ENCODE measurements at regions not wholly inside any gene's neighbourhood (a gene's known extent, or its start where the extent isn't known, plus 50 kb on each side); places are given as distances from the start of the nearest gene placed in this dataset.
"Not testable (repeated sequence)": the region's sequence is repeated elsewhere in the genome, so short reads cannot be mapped to it uniquely, and the experiment has no call there.

DNA sequence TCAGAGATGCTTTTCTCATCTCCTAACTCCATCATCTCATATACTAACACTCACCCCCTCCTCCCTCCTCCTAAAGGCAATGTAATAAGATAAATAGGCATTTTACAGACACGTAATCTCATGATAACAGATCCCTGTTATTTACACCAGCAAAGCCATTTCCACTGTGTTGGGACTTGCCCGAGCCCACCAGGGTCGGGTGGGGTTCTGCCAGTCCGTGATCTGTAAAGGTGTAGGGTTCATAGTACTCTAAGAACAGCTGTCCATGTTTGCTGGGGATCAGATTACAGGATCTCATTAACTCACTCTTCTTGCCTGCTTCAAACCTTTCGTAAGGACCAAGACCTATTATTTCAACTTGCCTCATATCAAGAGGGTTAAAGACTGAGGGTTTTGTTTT is 172.4 kb downstream of the FZD1 start:
- intact Hi-C loops (cut with micrococcal nuclease; ENCODE audit: unreplicated experiment), result no loop called here
- Histone ChIP-seq H4K20me1 (ENCODE audit: control insufficient read depth, insufficient read depth) (no peaks in the 10 kb centered on the region), H3K9me3 (replicated peaks; ENCODE audit: control insufficient read depth, insufficient read depth, low read length) (no peaks in the 10 kb centered on the region), H2AFZ (ENCODE audit: control insufficient read depth, low read depth, low read length) (no peak overlapping the region), H3K27me3 (replicated peaks in 1 of 2; ENCODE audit: control insufficient read depth in 2 of 2, insufficient read depth in 2 of 2, low read length in 1 of 2) (no peaks in the 10 kb centered on the region), H3K27ac (ENCODE audit: control insufficient read depth, insufficient read depth) (no peak overlapping the region), H3K4me2 (ENCODE audit: control insufficient read depth, insufficient read depth) (no peak overlapping the region), H3K4me1 (ENCODE audit: control insufficient read depth, insufficient read depth, low read length) (no peaks in the 10 kb centered on the region), H3K4me3 (no peak overlapping the region), H3K79me2 (ENCODE audit: control insufficient read depth, insufficient read depth, low read length) (no peaks in the 10 kb centered on the region), H3K9ac (ENCODE audit: control insufficient read depth, insufficient read depth, low read length) (no peak overlapping the region), H3K36me3 (ENCODE audit: control insufficient read depth in 2 of 2, insufficient read depth in 2 of 2, low read length in 1 of 2) (no peaks in the 10 kb centered on the region)
- ChIA-PET RAD21 (ENCODE audit: unreplicated experiment) (no interaction called here), SMC1A (ENCODE audit: uncharacterized antibody, unreplicated experiment) (no interaction called here), POLR2A (no interaction called here), CTCF (no interaction called here)
- FAIRE-seq, result no peak
- DNase-seq (ENCODE audit: low read depth, low spot score), result no peak
- no TSS peak for BruUV-seq (replicated peaks)
- ATAC-seq, result no peak
- TF ChIP-seq CBX3 (IDR thresholded peaks at IDR 0.05; ENCODE audit: borderline replicate concordance, low read depth) (no peak), RAD51 (IDR thresholded peaks at IDR 0.05) (no peak), POLR2AphosphoS2 (IDR thresholded peaks at IDR 0.05; ENCODE audit: low read depth, low read length) (no peak), JUND (IDR thresholded peaks at IDR 0.05; ENCODE audit: low read depth, low read length) (no peak), STAT3 (IDR thresholded peaks at IDR 0.05; ENCODE audit: low read depth, low read length) (no peak), ETV6 (conservative IDR thresholded peaks at IDR 0.05 in 1 of 2, IDR thresholded peaks at IDR 0.05 in 1 of 2; ENCODE audit: borderline replicate concordance in 1 of 2, low read depth in 1 of 2) (no peak), IKZF1 (conservative IDR thresholded peaks at IDR 0.05) (no peak), LARP7 (IDR thresholded peaks at IDR 0.05) (no peak), DPF2 (IDR thresholded peaks at IDR 0.05) (no peak), MEF2A (IDR thresholded peaks at IDR 0.05; ENCODE audit: insufficient read depth, low read depth, low read length) (no peak), ZZZ3 (IDR thresholded peaks at IDR 0.05; ENCODE audit: control insufficient read depth, insufficient read length, low read depth) (no peak), TARDBP (IDR thresholded peaks at IDR 0.05; ENCODE audit: borderline replicate concordance) (no peak)
- TF ChIP-seq, protein P1, sequence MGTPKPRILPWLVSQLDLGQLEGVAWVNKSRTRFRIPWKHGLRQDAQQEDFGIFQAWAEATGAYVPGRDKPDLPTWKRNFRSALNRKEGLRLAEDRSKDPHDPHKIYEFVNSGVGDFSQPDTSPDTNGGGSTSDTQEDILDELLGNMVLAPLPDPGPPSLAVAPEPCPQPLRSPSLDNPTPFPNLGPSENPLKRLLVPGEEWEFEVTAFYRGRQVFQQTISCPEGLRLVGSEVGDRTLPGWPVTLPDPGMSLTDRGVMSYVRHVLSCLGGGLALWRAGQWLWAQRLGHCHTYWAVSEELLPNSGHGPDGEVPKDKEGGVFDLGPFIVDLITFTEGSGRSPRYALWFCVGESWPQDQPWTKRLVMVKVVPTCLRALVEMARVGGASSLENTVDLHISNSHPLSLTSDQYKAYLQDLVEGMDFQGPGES (IDR thresholded peaks at IDR 0.05), result no peak
- 12% methylated on average over 5 of the region's 5 CpGs for WGBS (ENCODE audit: insufficient coverage, insufficient replicate concordance, low lambda C conversion rate, missing lambda C conversion rate)
- in situ Hi-C loops (cut with MboI), result no loop called here

DNA sequence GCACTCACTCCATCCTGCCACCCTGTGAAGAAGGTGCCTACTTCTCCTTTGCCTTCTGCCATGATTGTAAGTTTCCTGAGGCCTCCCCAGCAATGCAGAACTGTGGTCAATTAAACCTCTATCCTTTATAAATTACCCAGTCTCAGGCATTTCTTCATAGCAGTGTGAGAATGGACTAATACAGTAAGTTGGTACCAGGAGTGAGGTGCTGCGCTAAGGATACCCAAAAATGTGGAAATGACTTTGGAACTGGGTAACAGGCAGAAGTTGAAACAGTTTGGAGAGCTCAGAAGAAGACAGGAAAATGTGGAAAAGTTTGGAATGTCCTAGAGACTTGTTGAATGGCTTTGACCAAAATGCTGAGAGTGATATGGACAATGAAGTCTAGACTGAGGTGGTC is 176.0 kb downstream of the FZD1 start:
- H3K9ac ChIP-seq (ENCODE audit: control insufficient read depth, insufficient read depth, low read length); H3K79me2 ChIP-seq (ENCODE audit: control insufficient read depth, insufficient read depth, low read length); ATAC-seq; CTCF ChIA-PET; in situ Hi-C loops (cut with MboI); H3K4me1 ChIP-seq (ENCODE audit: control insufficient read depth, insufficient read depth, low read length); DNase-seq (ENCODE audit: low read depth, low spot score); H3K9me3 ChIP-seq (replicated peaks; ENCODE audit: control insufficient read depth, insufficient read depth, low read length); H3K27me3 ChIP-seq (replicated peaks in 1 of 2; ENCODE audit: control insufficient read depth in 2 of 2, insufficient read depth in 2 of 2, low read length in 1 of 2); POLR2A ChIA-PET; intact Hi-C loops (cut with micrococcal nuclease; ENCODE audit: unreplicated experiment); H3K27ac ChIP-seq (ENCODE audit: control insufficient read depth, insufficient read depth); H2AFZ ChIP-seq (ENCODE audit: control insufficient read depth, low read depth, low read length); H3K4me2 ChIP-seq (ENCODE audit: control insufficient read depth, insufficient read depth); SMC1A ChIA-PET (ENCODE audit: uncharacterized antibody, unreplicated experiment); BruUV-seq (replicated peaks); RAD21 ChIA-PET (ENCODE audit: unreplicated experiment); H4K20me1 ChIP-seq (ENCODE audit: control insufficient read depth, insufficient read depth); H3K36me3 ChIP-seq (ENCODE audit: control insufficient read depth in 2 of 2, insufficient read depth in 2 of 2, low read length in 1 of 2); H3K4me3 ChIP-seq; FAIRE-seq: not testable (repeated sequence)
- 0% methylated on average over 1 of the region's 1 CpG for WGBS (ENCODE audit: insufficient coverage, insufficient replicate concordance, low lambda C conversion rate, missing lambda C conversion rate)
